ENCODE measurements at regions not wholly inside any gene's neighbourhood (a gene's known extent, or its start where the extent isn't known, plus 50 kb on each side); places are given as distances from the start of the nearest gene placed in this dataset.

- intact Hi-C loops (cut with micrococcal nuclease; ENCODE audit: unreplicated experiment), result no loop called here
- no peaks in the 10 kb centered on the region for H3K36me3 ChIP-seq (ENCODE audit: control insufficient read depth, insufficient read depth, low read length)
- BruUV-seq (replicated peaks), result no TSS peak
- ATAC-seq (no peak), DNase-seq (ENCODE audit: low read depth, low spot score) (no peak)
- no peak overlapping the region for H3K4me3 ChIP-seq (ENCODE audit: low read depth in 2 of 2, low read length in 2 of 2)
- H3K9me3 ChIP-seq (ENCODE audit: control insufficient read depth, insufficient read depth, low read depth, low read length), result no peaks in the 10 kb centered on the region
- TF ChIP-seq POLR2AphosphoS5 (IDR thresholded peaks at IDR 0.05; ENCODE audit: low read depth, low read length) (no peak), SIN3A (IDR thresholded peaks at IDR 0.05; ENCODE audit: borderline replicate concordance, insufficient read depth, low read depth, low read length) (no peak), TCF7L2 (IDR thresholded peaks at IDR 0.05; ENCODE audit: low read depth, low read length) (no peak), REST (IDR thresholded peaks at IDR 0.05; ENCODE audit: insufficient read depth in 1 of 2, low read depth in 2 of 2, low read length in 1 of 2) (no peak)
- POLR2A ChIA-PET, result no interaction called here
- no peak overlapping the region for H3K27ac ChIP-seq (ENCODE audit: low read length)
- no peaks in the 10 kb centered on the region for H3K27me3 ChIP-seq (ENCODE audit: control insufficient read depth, insufficient read depth, low read length)
- in situ Hi-C loops (cut with HindIII; ENCODE audit: low pct_unique_long_range_greater_than_20kb, low sequenced_read_pairs), result no loop called here
- CTCF ChIA-PET, result no interaction called here
- no peaks in the 10 kb centered on the region for H3K4me1 ChIP-seq (ENCODE audit: control insufficient read depth, insufficient read depth, low read length)
Observed at GRCh38 chr11:39569789-39570188, 1889.7 kb downstream of the LRRC4C start.

- in situ Hi-C loops (cut with HindIII; ENCODE audit: low pct_unique_long_range_greater_than_20kb, low sequenced_read_pairs), result no loop called here
Observed at GRCh38 chr11:39542460-39542859, 1917.0 kb downstream of the LRRC4C start.

More at GRCh38 chr11:39542460-39542859, 1917.0 kb downstream of the LRRC4C start:
- intact Hi-C loops (cut with micrococcal nuclease; ENCODE audit: unreplicated experiment), result no loop called here
- ChIA-PET CTCF (no interaction called here), POLR2A (no interaction called here)
- H3K9me3 ChIP-seq (ENCODE audit: control insufficient read depth, insufficient read depth, low read depth, low read length), result no peaks in the 10 kb centered on the region
- no peaks in the 10 kb centered on the region for H3K27me3 ChIP-seq (ENCODE audit: control insufficient read depth, insufficient read depth, low read length)
- H3K36me3 ChIP-seq (ENCODE audit: control insufficient read depth, insufficient read depth, low read length), result no peaks in the 10 kb centered on the region
- H3K4me3 ChIP-seq (ENCODE audit: low read depth in 2 of 2, low read length in 2 of 2), result no peak overlapping the region
- no peak overlapping the region for H3K27ac ChIP-seq (ENCODE audit: low read length)
- TF ChIP-seq REST (IDR thresholded peaks at IDR 0.05; ENCODE audit: insufficient read depth in 1 of 2, low read depth in 2 of 2, low read length in 1 of 2) (no peak), POLR2AphosphoS5 (IDR thresholded peaks at IDR 0.05; ENCODE audit: low read depth, low read length) (no peak)
- ATAC-seq, result no peak
- BruUV-seq (replicated peaks), result no TSS peak
- no peaks in the 10 kb centered on the region for H3K4me1 ChIP-seq (ENCODE audit: control insufficient read depth, insufficient read depth, low read length)
- DNase-seq (ENCODE audit: low read depth, low spot score), result no peak
